Kidney epithelial cell (primary cell): ENCODE measurements at regions not wholly inside any gene's neighbourhood (a gene's known extent, or its start where the extent isn't known, plus 50 kb on each side); places are given as distances from the start of the nearest gene placed in this dataset.

ENCODE experiments used
- DNase-seq: peaks from one replicate; pipeline ENCODE4 v3.0.0-alpha.2; 2010; ENCODE audit warnings: low read depth
- H3K27me3 ChIP-seq: 2 replicates; pipeline ENCODE4 v1.6.0; 2011; ENCODE audit warnings: low read length; ENCODE audit not compliant: control insufficient read depth, insufficient read depth
- H3K36me3 ChIP-seq: 2 replicates; pipeline ENCODE4 v1.5.1; 2011; ENCODE audit warnings: low read length; ENCODE audit not compliant: control insufficient read depth, insufficient read depth
- H3K4me3 ChIP-seq: 2 replicates; pipeline ENCODE4 v1.5.1; 2011; ENCODE audit warnings: low read depth, mild to moderate bottlenecking, control low read depth, low read length
- TF ChIP-seq, protein P1 (sequence below): IDR thresholded peaks from 2 replicates; pipeline ENCODE4 v1.5.1; 2011; ENCODE audit warnings: mild to moderate bottlenecking, moderate library complexity, low read length, control low read depth, inconsistent platforms; ENCODE audit not compliant: insufficient read depth, poor library complexity, severe bottlenecking

DNA sequence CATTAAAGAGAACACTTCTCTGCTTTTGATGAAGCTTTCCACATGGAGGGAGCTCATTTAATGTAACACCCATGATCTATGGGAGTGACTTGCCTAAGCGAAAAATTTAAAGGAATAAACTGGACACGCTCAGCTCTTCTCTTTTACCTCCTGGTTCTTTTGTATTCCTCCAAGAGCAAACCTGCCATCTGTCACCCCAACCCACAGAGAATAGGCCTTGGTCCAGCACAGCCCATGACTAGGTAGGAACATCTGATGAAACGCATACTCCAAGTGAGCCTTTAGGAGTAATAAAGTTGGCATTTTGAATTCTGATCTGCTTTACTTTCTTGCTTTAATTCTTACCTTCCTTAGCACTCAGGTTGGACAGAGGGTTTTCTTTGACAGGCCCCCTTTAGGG, 389.0 kb downstream of the HNRNPD start:
- no peak for DNase-seq
- Histone ChIP-seq H3K4me3 (no peak overlapping the region), H3K27me3 (no peaks in the 10 kb centered on the region), H3K36me3 (no peaks in the 10 kb centered on the region)
- TF ChIP-seq, protein P1, sequence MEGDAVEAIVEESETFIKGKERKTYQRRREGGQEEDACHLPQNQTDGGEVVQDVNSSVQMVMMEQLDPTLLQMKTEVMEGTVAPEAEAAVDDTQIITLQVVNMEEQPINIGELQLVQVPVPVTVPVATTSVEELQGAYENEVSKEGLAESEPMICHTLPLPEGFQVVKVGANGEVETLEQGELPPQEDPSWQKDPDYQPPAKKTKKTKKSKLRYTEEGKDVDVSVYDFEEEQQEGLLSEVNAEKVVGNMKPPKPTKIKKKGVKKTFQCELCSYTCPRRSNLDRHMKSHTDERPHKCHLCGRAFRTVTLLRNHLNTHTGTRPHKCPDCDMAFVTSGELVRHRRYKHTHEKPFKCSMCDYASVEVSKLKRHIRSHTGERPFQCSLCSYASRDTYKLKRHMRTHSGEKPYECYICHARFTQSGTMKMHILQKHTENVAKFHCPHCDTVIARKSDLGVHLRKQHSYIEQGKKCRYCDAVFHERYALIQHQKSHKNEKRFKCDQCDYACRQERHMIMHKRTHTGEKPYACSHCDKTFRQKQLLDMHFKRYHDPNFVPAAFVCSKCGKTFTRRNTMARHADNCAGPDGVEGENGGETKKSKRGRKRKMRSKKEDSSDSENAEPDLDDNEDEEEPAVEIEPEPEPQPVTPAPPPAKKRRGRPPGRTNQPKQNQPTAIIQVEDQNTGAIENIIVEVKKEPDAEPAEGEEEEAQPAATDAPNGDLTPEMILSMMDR: no peak

- TF ChIP-seq, protein P1: no peak
- Histone ChIP-seq H3K36me3 (no peaks in the 10 kb centered on the region), H3K4me3 (no peak overlapping the region), H3K27me3 (no peaks in the 10 kb centered on the region)
- no peak for DNase-seq
Observed at GRCh38 chr4:81982846-81983540, 390.8 kb downstream of the HNRNPD start.

DNA sequence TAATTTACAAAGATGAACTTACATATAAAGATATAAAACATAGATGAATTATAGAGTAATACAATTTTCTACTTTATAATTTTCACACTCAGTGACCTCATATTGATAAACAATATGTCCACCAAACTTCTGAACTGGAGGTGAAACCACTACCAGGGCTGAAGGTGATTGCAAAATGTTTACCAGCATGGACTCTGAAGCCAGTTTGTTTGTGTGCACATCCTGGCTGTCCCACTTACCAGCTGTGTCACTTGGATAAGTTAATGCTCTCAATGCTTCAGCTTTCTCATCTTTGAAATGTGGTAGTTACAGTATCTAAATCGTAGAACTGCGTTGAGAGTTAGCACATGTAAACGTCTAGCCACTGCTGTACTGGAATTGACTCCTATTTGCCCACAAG, 392.6 kb downstream of the HNRNPD start:
- TF ChIP-seq, protein P1: no peak
- Histone ChIP-seq H3K36me3 (no peaks in the 10 kb centered on the region), H3K27me3 (no peaks in the 10 kb centered on the region), H3K4me3 (no peak overlapping the region)
- DNase-seq: no peak

GRCh38 chr4:81974523-81974922, 399.3 kb downstream of the HNRNPD start:
- H3K4me3 ChIP-seq: no peak overlapping the region
- DNase-seq: no peak
- H3K36me3 ChIP-seq: no peaks in the 10 kb centered on the region
- H3K27me3 ChIP-seq: no peaks in the 10 kb centered on the region
- TF ChIP-seq, protein P1: no peak

DNA sequence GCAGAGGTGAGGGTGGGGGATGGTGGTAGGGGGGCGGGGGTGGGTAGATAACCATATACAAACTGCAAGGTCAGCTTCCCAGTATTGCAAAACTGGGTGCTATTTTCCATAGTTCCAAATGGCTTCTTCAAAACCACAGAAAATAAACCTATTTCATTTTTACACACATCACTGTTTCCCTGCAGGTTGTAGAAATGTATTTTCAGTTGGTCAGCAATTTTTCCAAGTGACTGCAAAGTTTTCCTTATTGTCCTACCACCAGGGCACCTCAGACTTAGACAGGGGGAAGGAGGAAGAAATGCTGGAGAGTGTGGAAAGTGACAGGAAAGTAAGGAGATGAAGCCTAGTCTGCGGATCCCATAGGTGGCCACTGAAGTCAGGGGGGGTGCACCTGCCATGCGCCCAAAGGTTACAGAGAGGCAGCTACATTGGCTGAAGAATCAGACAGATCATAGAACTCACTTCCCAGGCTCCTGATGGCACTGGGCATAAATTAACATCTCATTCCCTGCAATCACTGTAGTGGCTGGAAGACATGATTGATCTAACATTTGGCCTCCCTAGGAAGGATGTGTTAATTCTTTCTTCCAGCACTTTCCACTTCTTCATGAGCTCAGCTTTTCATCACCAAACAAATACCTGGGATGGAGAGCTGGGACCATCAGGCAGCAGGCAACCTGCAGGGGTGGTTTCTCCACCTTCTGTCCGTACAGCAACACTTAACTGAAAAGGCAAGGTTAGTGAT, 402.0 kb downstream of the HNRNPD start:
- TF ChIP-seq, protein P1: no peak
- no peak overlapping the region for H3K4me3 ChIP-seq
- no peaks in the 10 kb centered on the region for H3K27me3 ChIP-seq
- H3K36me3 ChIP-seq: no peaks in the 10 kb centered on the region
- DNase-seq: no peak
